K562 (cell line): ENCODE measurements at regions not wholly inside any gene's neighbourhood (a gene's known extent, or its start where the extent isn't known, plus 50 kb on each side); places are given as distances from the start of the nearest gene placed in this dataset.

Experiments used
- BDP1 ChIP-seq: IDR thresholded peaks from 3 replicates; pipeline ENCODE4 v1.6.1; 2011; ENCODE audit not compliant: insufficient read length, insufficient read depth
- NCOR1 ChIP-seq: fragments of 450-650 bp; IDR thresholded peaks from 2 replicates; pipeline ENCODE4 v1.6.1; 2016; ENCODE audit warnings: mild to moderate bottlenecking, moderate library complexity
- SIRT6 ChIP-seq: IDR thresholded peaks from one replicate; pipeline ENCODE4 v1.6.1; 2012; ENCODE audit warnings: low read depth, mild to moderate bottlenecking, control low read depth, inconsistent platforms, low read length, moderate library complexity
- SP2 ChIP-seq: IDR thresholded peaks from 2 replicates; pipeline ENCODE4 v1.6.1; 2011; ENCODE audit warnings: mild to moderate bottlenecking, low read depth, low read length, moderate library complexity; ENCODE audit not compliant: poor library complexity, severe bottlenecking; ENCODE audit errors: extremely low read depth
- STAT5B ChIP-seq: fragments of 250-450 bp; sonication (Bioruptor Pico); IDR thresholded peaks from 2 replicates; pipeline ENCODE4 v1.8.0; 2021; ENCODE audit warnings: mild to moderate bottlenecking, inconsistent platforms
- TRIM24 ChIP-seq, 2 experiments: fragments of 450-650 bp; IDR thresholded peaks; 2 replicates each; pipeline ENCODE4 v1.6.1; 2016
- ZNF23 ChIP-seq: fragments of 250-450 bp; sonication (Bioruptor Pico); IDR thresholded peaks from 2 replicates; pipeline ENCODE4 v1.4.0; 2020; ENCODE audit warnings: mild to moderate bottlenecking
- TF ChIP-seq, protein P1 (sequence below): fragments of 200-800 bp; sonication (Bioruptor generic); IDR thresholded peaks from 2 replicates; pipeline ENCODE4 v1.6.1; 2016; ENCODE audit warnings: missing genetic modification characterization, missing compliant biosample characterization
- TF ChIP-seq, protein P2 (sequence below): sonication (generic); formaldehyde crosslinking; IDR thresholded peaks from 2 replicates; pipeline ENCODE4 v1.8.0; 2022; ENCODE audit warnings: mild to moderate bottlenecking, missing genetic modification reagents, borderline replicate concordance
- TF ChIP-seq, protein P3 (sequence below): fragments of 250-450 bp; sonication (Bioruptor Pico); IDR thresholded peaks from 2 replicates; pipeline ENCODE4 v1.8.0; 2021; ENCODE audit warnings: moderate library complexity, mild to moderate bottlenecking, inconsistent platforms
- TF ChIP-seq, protein P4 (sequence below): fragments of 250-450 bp; sonication (Bioruptor Pico); IDR thresholded peaks from 2 replicates; pipeline ENCODE4 v1.5.0; 2020; ENCODE audit warnings: mild to moderate bottlenecking

DNA sequence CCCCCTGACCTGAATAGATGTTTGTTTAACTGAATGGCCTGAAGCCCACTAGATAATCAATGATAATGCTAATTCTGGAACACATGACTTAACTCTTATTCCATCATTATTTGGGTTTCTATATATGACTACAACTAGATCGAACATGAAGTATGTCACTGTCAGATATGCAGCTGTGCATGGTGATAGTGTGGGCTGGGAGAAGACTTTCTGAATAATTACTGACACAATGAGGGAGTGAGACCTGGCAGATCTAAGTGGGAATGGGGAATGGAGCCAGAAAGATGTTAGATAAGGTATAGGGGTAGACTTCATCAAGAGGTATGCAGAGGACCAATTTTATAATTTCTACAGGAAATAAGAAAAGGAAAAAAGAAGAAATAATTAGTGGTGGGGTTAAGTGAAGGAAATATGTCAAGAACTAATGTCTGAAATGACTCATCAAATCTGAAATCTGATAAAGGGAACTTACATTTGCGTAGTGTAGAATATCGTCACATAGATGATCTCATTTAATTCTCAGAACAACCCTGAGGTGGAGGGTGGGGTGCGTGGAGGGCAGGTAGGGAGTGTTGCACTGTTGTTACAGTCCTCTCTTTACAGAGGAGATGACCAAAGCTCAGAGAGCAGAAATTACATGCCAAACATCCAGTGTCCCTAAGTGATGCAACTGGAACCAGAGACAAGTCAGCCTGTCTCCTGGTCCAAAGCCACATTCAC is 68.2 kb upstream of the EED start (continued):
- TF ChIP-seq, protein P1, sequence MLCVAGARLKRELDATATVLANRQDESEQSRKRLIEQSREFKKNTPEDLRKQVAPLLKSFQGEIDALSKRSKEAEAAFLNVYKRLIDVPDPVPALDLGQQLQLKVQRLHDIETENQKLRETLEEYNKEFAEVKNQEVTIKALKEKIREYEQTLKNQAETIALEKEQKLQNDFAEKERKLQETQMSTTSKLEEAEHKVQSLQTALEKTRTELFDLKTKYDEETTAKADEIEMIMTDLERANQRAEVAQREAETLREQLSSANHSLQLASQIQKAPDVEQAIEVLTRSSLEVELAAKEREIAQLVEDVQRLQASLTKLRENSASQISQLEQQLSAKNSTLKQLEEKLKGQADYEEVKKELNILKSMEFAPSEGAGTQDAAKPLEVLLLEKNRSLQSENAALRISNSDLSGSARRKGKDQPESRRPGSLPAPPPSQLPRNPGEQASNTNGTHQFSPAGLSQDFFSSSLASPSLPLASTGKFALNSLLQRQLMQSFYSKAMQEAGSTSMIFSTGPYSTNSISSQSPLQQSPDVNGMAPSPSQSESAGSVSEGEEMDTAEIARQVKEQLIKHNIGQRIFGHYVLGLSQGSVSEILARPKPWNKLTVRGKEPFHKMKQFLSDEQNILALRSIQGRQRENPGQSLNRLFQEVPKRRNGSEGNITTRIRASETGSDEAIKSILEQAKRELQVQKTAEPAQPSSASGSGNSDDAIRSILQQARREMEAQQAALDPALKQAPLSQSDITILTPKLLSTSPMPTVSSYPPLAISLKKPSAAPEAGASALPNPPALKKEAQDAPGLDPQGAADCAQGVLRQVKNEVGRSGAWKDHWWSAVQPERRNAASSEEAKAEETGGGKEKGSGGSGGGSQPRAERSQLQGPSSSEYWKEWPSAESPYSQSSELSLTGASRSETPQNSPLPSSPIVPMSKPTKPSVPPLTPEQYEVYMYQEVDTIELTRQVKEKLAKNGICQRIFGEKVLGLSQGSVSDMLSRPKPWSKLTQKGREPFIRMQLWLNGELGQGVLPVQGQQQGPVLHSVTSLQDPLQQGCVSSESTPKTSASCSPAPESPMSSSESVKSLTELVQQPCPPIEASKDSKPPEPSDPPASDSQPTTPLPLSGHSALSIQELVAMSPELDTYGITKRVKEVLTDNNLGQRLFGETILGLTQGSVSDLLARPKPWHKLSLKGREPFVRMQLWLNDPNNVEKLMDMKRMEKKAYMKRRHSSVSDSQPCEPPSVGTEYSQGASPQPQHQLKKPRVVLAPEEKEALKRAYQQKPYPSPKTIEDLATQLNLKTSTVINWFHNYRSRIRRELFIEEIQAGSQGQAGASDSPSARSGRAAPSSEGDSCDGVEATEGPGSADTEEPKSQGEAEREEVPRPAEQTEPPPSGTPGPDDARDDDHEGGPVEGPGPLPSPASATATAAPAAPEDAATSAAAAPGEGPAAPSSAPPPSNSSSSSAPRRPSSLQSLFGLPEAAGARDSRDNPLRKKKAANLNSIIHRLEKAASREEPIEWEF (CRISPR knock-in tag): peak; percentile 92
- TF ChIP-seq SIRT6 (no peak), ZNF23 (no peak), TRIM24 (IDR thresholded peaks at IDR 0.05) (peak; percentile 61 to 66; a peak in 3 of 4 replicates), NCOR1 (peak; percentile 94), STAT5B (CRISPR knock-in tag) (no peak), BDP1 (no peak), SP2 (no peak)
- TF ChIP-seq, protein P2, sequence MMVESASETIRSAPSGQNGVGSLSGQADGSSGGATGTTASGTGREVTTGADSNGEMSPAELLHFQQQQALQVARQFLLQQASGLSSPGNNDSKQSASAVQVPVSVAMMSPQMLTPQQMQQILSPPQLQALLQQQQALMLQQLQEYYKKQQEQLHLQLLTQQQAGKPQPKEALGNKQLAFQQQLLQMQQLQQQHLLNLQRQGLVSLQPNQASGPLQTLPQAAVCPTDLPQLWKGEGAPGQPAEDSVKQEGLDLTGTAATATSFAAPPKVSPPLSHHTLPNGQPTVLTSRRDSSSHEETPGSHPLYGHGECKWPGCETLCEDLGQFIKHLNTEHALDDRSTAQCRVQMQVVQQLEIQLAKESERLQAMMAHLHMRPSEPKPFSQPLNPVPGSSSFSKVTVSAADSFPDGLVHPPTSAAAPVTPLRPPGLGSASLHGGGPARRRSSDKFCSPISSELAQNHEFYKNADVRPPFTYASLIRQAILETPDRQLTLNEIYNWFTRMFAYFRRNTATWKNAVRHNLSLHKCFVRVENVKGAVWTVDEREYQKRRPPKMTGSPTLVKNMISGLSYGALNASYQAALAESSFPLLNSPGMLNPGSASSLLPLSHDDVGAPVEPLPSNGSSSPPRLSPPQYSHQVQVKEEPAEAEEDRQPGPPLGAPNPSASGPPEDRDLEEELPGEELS (CRISPR knock-in tag): no peak
- TF ChIP-seq, protein P3, sequence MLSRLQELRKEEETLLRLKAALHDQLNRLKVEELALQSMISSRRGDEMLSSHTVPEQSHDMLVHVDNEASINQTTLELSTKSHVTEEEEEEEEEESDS (CRISPR knock-in tag): no peak
- TF ChIP-seq, protein P4, sequence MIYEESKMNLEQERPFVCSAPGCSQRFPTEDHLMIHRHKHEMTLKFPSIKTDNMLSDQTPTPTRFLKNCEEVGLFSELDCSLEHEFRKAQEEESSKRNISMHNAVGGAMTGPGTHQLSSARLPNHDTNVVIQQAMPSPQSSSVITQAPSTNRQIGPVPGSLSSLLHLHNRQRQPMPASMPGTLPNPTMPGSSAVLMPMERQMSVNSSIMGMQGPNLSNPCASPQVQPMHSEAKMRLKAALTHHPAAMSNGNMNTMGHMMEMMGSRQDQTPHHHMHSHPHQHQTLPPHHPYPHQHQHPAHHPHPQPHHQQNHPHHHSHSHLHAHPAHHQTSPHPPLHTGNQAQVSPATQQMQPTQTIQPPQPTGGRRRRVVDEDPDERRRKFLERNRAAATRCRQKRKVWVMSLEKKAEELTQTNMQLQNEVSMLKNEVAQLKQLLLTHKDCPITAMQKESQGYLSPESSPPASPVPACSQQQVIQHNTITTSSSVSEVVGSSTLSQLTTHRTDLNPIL (CRISPR knock-in tag): no peak
